ENCODE measurements at regions not wholly inside any gene's neighbourhood (a gene's known extent, or its start where the extent isn't known, plus 50 kb on each side); places are given as distances from the start of the nearest gene placed in this dataset.
"Not testable (repeated sequence)": the region's sequence is repeated elsewhere in the genome, so short reads cannot be mapped to it uniquely, and the experiment has no call there.

DNA sequence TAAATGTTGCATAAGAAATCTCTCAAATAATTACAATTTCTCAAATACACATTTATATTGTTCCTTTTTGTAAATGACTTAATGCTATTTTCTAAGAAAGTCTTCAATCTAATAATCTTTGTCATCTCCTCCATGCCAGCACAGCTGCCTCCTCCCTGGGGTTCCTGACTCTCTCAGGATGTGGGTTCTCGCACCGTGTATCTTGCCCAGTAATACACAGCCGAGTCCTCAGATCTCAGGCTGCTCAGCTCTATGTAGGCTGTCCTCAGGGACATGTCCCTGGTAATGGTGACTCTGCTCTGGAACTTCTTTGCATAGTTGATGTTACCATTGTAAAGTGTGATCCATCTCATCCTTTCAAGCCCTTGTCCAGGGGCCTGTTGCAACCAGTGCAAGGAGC is 1223.7 kb downstream of the TMEM121 start:
- not testable (repeated sequence) for H3K36me3 ChIP-seq (ENCODE audit: insufficient read depth, insufficient read length, low read length); H3K4me3 ChIP-seq (ENCODE audit: insufficient read length, low read depth); H3K27me3 ChIP-seq (ENCODE audit: insufficient read depth, insufficient read length); DNase-seq (ENCODE audit: low read depth, low spot score); H3K9ac ChIP-seq (ENCODE audit: insufficient read length, low read depth); H3K4me1 ChIP-seq (ENCODE audit: insufficient read depth, insufficient read length); H3K9me3 ChIP-seq (ENCODE audit: insufficient read depth, low read length)

DNA sequence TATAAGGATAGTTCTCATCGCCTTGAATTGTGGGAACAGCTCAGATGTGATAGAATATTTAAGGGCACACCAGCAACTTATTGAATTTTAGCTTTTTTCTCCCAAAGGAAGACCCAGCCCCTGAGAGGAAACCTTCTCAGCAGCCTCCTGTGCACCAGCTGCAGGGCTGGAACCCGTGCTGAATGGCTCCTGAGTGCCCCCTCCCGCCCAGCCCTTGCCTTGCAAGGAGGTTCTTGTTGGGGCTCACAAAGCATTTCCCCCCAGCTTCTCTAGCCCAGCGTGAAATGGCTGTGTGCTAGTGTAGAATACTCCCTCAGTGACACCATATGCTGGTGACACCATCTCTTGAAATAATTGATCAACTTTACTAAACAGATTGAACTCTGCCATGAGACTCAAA is 1227.4 kb downstream of the TMEM121 start:
- not testable (repeated sequence) for H3K27me3 ChIP-seq (ENCODE audit: insufficient read depth, insufficient read length); H3K4me3 ChIP-seq (ENCODE audit: insufficient read length, low read depth); H3K9ac ChIP-seq (ENCODE audit: insufficient read length, low read depth); H3K4me1 ChIP-seq (ENCODE audit: insufficient read depth, insufficient read length); H3K36me3 ChIP-seq (ENCODE audit: insufficient read depth, insufficient read length, low read length); DNase-seq (ENCODE audit: low read depth, low spot score); H3K9me3 ChIP-seq (ENCODE audit: insufficient read depth, low read length)

- H3K36me3 ChIP-seq (ENCODE audit: insufficient read depth, insufficient read length, low read length); H3K9me3 ChIP-seq (ENCODE audit: insufficient read depth, low read length); H3K9ac ChIP-seq (ENCODE audit: insufficient read length, low read depth); H3K27me3 ChIP-seq (ENCODE audit: insufficient read depth, insufficient read length); DNase-seq (ENCODE audit: low read depth, low spot score); H3K4me3 ChIP-seq (ENCODE audit: insufficient read length, low read depth); H3K4me1 ChIP-seq (ENCODE audit: insufficient read depth, insufficient read length): not testable (repeated sequence)
Measured at GRCh38 chr14:106757444-106757843, 1231.1 kb downstream of the TMEM121 start.

DNA sequence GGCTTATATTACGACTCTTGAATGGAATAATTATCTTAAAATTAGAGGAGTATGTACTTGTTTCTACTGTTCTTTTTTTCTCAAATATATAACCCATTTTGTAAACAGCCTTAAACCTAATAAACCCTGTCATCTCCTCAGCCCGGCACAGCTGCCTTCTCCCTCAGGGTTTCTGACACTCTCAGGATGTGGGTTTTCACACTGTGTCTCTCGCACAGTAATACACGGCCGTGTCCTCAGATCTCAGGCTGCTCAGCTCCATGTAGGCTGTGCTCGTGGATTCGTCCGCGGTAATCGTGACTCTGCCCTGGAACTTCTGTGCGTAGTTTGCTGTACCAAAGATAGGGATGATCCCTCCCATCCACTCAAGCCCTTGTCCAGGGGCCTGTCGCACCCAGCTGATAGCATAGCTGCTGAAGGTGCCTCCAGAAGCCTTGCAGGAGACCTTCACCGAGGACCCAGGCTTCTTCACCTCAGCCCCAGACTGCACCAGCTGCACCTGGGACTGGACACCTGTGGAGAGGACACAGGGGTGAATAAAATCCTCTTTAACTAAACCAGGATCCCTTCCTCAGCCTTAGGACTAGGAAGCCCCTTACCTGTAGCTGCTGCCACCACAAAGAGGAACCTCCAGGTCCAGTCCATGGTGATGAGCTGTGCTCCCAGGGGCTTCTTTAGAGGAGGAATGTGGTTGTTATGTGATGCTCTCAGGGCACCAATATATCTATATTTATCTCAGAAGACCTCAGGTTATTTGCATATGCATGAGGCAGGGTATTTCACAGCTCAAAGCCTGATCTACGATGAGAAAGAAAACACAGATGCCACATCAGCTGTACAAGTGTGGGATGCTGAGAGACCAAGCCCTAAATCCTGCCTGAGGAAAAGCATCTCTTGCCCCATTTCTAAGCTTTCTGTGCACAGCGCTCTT is 1235.8 kb downstream of the TMEM121 start:
- H3K4me1 ChIP-seq (ENCODE audit: insufficient read depth, insufficient read length), result not testable (repeated sequence)

GRCh38 chr14:106764968-106765369 is 1238.6 kb downstream of the TMEM121 start:
- not testable (repeated sequence) for H3K36me3 ChIP-seq (ENCODE audit: insufficient read depth, insufficient read length, low read length); H3K9me3 ChIP-seq (ENCODE audit: insufficient read depth, low read length); H3K27me3 ChIP-seq (ENCODE audit: insufficient read depth, insufficient read length); DNase-seq (ENCODE audit: low read depth, low spot score); H3K4me3 ChIP-seq (ENCODE audit: insufficient read length, low read depth); H3K4me1 ChIP-seq (ENCODE audit: insufficient read depth, insufficient read length); H3K9ac ChIP-seq (ENCODE audit: insufficient read length, low read depth)

More for the DNA sequence above, 1235.8 kb downstream of the TMEM121 start:
- not testable (repeated sequence) for H3K36me3 ChIP-seq (ENCODE audit: insufficient read depth, insufficient read length, low read length); H3K4me3 ChIP-seq (ENCODE audit: insufficient read length, low read depth); DNase-seq (ENCODE audit: low read depth, low spot score); H3K27me3 ChIP-seq (ENCODE audit: insufficient read depth, insufficient read length); H3K9ac ChIP-seq (ENCODE audit: insufficient read length, low read depth); H3K9me3 ChIP-seq (ENCODE audit: insufficient read depth, low read length)

DNA sequence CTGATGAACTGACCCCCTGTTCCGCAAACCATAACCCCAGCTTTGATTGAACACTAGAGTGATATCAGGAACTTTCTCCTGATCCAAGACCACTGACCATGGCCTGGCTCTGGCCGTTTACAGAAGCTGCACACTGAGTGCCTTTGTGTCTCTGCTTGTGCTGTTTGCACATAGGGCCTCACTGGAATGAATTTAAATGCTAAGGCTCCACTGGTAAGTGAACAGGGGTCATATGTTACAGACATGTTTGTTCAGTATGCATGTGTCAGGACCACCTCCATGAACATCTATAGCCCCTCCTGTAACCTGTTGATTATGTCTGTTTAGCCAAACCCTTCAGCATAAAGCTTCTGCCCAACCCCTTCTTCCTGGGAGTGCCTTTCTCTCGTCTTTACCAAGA is 1239.8 kb downstream of the TMEM121 start:
- H3K9me3 ChIP-seq (ENCODE audit: insufficient read depth, low read length), result no peaks in the 10 kb centered on the region
- TF ChIP-seq ZNF274 (IDR thresholded peaks at IDR 0.05; ENCODE audit: low read depth, low read length), result no peak
- no peak for TF ChIP-seq YY1 (IDR thresholded peaks at IDR 0.05; ENCODE audit: insufficient read depth, insufficient read length)
- TF ChIP-seq SUZ12 (IDR thresholded peaks at IDR 0.05; ENCODE audit: extremely low read depth, insufficient read depth, insufficient read length), result no peak
- H3K9ac ChIP-seq (ENCODE audit: insufficient read length, low read depth), result no peak overlapping the region
- H3K4me1 ChIP-seq (ENCODE audit: insufficient read depth, insufficient read length), result no peaks in the 10 kb centered on the region
- no peak for DNase-seq (ENCODE audit: low read depth, low spot score)
- no peaks in the 10 kb centered on the region for H3K36me3 ChIP-seq (ENCODE audit: insufficient read depth, insufficient read length, low read length)
- H3K27me3 ChIP-seq (ENCODE audit: insufficient read depth, insufficient read length), result no peaks in the 10 kb centered on the region
- H3K4me3 ChIP-seq (ENCODE audit: insufficient read length, low read depth), result no peak overlapping the region

DNA sequence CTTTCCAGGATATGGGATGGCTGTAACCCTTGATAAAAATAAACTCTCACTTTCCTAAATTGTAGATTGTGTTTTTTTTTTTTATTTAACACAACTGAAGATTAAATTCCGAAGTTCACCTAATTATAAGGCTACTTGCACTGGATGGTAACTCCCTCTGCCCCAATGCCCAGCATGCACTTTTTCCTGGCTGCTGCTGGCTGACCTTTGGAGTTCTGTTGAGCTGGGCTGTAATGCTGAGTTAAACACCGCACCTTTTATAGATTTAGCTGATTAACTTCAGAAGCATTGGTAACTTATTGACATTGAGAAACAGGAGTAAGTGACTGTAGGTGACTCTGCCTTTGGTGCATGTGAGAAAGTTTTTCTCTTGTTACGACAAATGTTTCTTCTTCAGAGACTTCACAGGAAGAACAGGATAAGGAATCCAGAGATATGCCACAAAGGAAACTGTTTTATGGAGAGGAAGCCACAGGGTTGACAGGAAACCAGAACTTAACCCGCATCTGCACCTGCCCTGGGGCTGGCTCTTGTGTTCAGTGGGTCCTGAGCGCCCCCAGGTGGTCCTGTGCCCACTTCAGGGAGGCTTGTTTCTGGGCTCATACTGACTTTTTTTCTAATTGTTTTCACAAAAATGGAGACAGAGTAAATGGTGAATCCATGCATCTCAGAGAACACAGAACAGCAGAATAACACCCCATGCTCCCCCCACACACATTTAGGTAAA is 1240.3 kb downstream of the TMEM121 start:
- not testable (repeated sequence) for H3K36me3 ChIP-seq (ENCODE audit: insufficient read depth, insufficient read length, low read length); H3K27me3 ChIP-seq (ENCODE audit: insufficient read depth, insufficient read length); H3K9me3 ChIP-seq (ENCODE audit: insufficient read depth, low read length); H3K4me3 ChIP-seq (ENCODE audit: insufficient read length, low read depth); H3K9ac ChIP-seq (ENCODE audit: insufficient read length, low read depth); H3K4me1 ChIP-seq (ENCODE audit: insufficient read depth, insufficient read length); DNase-seq (ENCODE audit: low read depth, low spot score)

- not testable (repeated sequence) for H3K9me3 ChIP-seq (ENCODE audit: insufficient read depth, low read length); H3K9ac ChIP-seq (ENCODE audit: insufficient read length, low read depth); H3K4me3 ChIP-seq (ENCODE audit: insufficient read length, low read depth); DNase-seq (ENCODE audit: low read depth, low spot score); H3K36me3 ChIP-seq (ENCODE audit: insufficient read depth, insufficient read length, low read length); H3K4me1 ChIP-seq (ENCODE audit: insufficient read depth, insufficient read length); H3K27me3 ChIP-seq (ENCODE audit: insufficient read depth, insufficient read length)
Measured at GRCh38 chr14:106768230-106768629, 1241.8 kb downstream of the TMEM121 start.

- not testable (repeated sequence) for H3K27me3 ChIP-seq (ENCODE audit: insufficient read depth, insufficient read length); H3K36me3 ChIP-seq (ENCODE audit: insufficient read depth, insufficient read length, low read length); H3K4me1 ChIP-seq (ENCODE audit: insufficient read depth, insufficient read length); DNase-seq (ENCODE audit: low read depth, low spot score); H3K4me3 ChIP-seq (ENCODE audit: insufficient read length, low read depth); H3K9me3 ChIP-seq (ENCODE audit: insufficient read depth, low read length); H3K9ac ChIP-seq (ENCODE audit: insufficient read length, low read depth)
Measured at GRCh38 chr14:106768972-106769700, 1242.8 kb downstream of the TMEM121 start.

- H3K9ac ChIP-seq (ENCODE audit: insufficient read length, low read depth); H3K27me3 ChIP-seq (ENCODE audit: insufficient read depth, insufficient read length); H3K4me1 ChIP-seq (ENCODE audit: insufficient read depth, insufficient read length); H3K4me3 ChIP-seq (ENCODE audit: insufficient read length, low read depth); H3K36me3 ChIP-seq (ENCODE audit: insufficient read depth, insufficient read length, low read length); DNase-seq (ENCODE audit: low read depth, low spot score); H3K9me3 ChIP-seq (ENCODE audit: insufficient read depth, low read length): not testable (repeated sequence)
Measured at GRCh38 chr14:106770158-106770672, 1243.8 kb downstream of the TMEM121 start.

Measured in NT2/D1 (cell line).